ENCODE measurements at regions not wholly inside any gene's neighbourhood (a gene's known extent, or its start where the extent isn't known, plus 50 kb on each side); places are given as distances from the start of the nearest gene placed in this dataset.

DNA sequence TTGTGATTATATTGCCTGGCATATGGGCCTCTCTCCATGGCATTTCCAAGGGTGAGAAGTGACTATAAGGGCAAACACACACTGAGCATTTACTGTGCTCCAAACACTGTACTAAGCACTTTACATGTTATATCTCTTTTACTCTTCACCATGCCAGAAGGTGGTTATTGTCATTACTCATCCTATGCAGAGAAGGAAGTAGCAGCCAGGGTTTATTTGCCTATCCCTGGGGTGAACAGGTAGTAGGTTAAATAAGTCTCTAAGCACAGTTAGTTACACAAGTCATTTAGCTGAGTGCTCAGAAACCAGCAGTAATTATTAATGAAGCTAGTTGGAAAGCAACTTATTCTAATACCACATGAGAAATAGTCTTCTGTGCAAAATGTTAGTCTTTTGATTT lies 109.9 kb upstream of the SYNPR start:
- TF ChIP-seq, protein P1, sequence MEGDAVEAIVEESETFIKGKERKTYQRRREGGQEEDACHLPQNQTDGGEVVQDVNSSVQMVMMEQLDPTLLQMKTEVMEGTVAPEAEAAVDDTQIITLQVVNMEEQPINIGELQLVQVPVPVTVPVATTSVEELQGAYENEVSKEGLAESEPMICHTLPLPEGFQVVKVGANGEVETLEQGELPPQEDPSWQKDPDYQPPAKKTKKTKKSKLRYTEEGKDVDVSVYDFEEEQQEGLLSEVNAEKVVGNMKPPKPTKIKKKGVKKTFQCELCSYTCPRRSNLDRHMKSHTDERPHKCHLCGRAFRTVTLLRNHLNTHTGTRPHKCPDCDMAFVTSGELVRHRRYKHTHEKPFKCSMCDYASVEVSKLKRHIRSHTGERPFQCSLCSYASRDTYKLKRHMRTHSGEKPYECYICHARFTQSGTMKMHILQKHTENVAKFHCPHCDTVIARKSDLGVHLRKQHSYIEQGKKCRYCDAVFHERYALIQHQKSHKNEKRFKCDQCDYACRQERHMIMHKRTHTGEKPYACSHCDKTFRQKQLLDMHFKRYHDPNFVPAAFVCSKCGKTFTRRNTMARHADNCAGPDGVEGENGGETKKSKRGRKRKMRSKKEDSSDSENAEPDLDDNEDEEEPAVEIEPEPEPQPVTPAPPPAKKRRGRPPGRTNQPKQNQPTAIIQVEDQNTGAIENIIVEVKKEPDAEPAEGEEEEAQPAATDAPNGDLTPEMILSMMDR (IDR thresholded peaks at IDR 0.05): no peak
- intact Hi-C loops (cut with micrococcal nuclease): no loop called here
- H3K4me1 Mint-ChIP-seq: no peaks in the 10 kb centered on the region
- Histone ChIP-seq H4K20me1 (ENCODE audit: insufficient read depth, low read length) (no peaks in the 10 kb centered on the region), H3K4me2 (replicated peaks; ENCODE audit: extremely low read depth, low read length, poor library complexity, severe bottlenecking) (no peak overlapping the region), H3K27me3 (ENCODE audit: control insufficient read depth in 2 of 2, insufficient read depth in 2 of 2, low read length in 2 of 2) (no peaks in the 10 kb centered on the region), H3K9me3 (replicated peaks in 1 of 2; ENCODE audit: control insufficient read depth in 1 of 2, insufficient read depth in 1 of 2, low read length in 2 of 2) (peaks cover 0 to 8% of the 10 kb centered on the region in 2 donors), H3K79me2 (ENCODE audit: insufficient read depth, low read length) (no peaks in the 10 kb centered on the region), H3K27ac (ENCODE audit: low read depth in 1 of 2, low read length in 2 of 2) (no peak overlapping the region), H3K4me1 (ENCODE audit: control insufficient read depth in 1 of 2, insufficient read depth in 2 of 2, low read length in 2 of 2) (no peaks in the 10 kb centered on the region), H3K4me3 (replicated peaks in 1 of 3; ENCODE audit: low read depth in 2 of 3, low read length in 3 of 3) (no peak overlapping the region), H2AFZ (ENCODE audit: insufficient read depth, low read depth, low read length, poor library complexity, severe bottlenecking) (no peak overlapping the region), H3K9ac (ENCODE audit: insufficient read depth, low read length, poor library complexity, severe bottlenecking) (no peak overlapping the region), H3K36me3 (replicated peaks in 1 of 2; ENCODE audit: control insufficient read depth in 1 of 2, insufficient read depth in 2 of 2, low read length in 2 of 2) (no peaks in the 10 kb centered on the region)
- H3K9me3 Mint-ChIP-seq: peaks cover 0 to 3% (median 2%) of the 10 kb centered on the region in 7 donors
- H3K4me3 Mint-ChIP-seq: no peak overlapping the region
- no peak overlapping the region for H3K27ac Mint-ChIP-seq
- no peaks in the 10 kb centered on the region for H3K36me3 Mint-ChIP-seq
- DNase-seq: no peak
- no peaks in the 10 kb centered on the region for H3K27me3 Mint-ChIP-seq (ENCODE audit: low read depth in 3 of 3)

DNA sequence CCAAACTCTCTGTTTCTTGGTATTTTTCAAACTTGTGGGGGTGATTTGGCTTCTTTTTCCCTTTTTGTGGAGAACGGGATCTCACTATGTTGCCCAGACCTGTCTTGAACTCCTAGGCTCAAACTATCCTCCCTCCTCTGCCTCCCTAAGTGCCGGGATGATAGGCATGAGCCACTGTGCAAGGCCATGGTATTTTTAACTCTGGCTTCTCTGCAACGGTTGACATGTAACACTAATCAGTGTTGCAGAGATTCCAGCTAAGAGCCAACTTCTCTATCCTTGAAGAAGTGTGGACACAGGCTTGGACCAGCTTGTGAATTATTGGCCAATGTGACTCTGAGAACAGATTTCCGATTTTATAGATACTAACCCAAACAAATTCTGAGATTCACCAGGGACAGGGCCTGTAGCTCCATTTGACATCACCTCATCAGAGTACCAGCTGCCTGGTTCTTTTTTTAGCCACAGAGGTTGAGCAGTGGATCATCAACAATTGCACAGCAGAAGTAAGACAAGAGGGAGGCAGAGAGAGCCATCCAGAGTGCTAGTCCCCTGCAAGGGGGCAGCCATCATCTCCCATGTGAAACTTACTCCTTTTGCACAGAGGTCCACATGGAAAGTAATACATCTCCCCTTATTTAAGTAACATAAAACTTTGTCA lies 98.1 kb upstream of the SYNPR start:
- Histone ChIP-seq H3K4me3 (replicated peaks in 1 of 3; ENCODE audit: low read depth in 2 of 3, low read length in 3 of 3) (no peak overlapping the region), H3K4me2 (replicated peaks; ENCODE audit: extremely low read depth, low read length, poor library complexity, severe bottlenecking) (no peak overlapping the region), H3K79me2 (ENCODE audit: insufficient read depth, low read length) (no peaks in the 10 kb centered on the region), H3K9ac (ENCODE audit: insufficient read depth, low read length, poor library complexity, severe bottlenecking) (no peak overlapping the region), H4K20me1 (ENCODE audit: insufficient read depth, low read length) (no peaks in the 10 kb centered on the region), H3K36me3 (replicated peaks in 1 of 2; ENCODE audit: control insufficient read depth in 1 of 2, insufficient read depth in 2 of 2, low read length in 2 of 2) (no peaks in the 10 kb centered on the region), H3K27ac (ENCODE audit: low read depth in 1 of 2, low read length in 2 of 2) (no peak overlapping the region), H3K27me3 (ENCODE audit: control insufficient read depth in 2 of 2, insufficient read depth in 2 of 2, low read length in 2 of 2) (no peaks in the 10 kb centered on the region), H2AFZ (ENCODE audit: insufficient read depth, low read depth, low read length, poor library complexity, severe bottlenecking) (no peak overlapping the region), H3K9me3 (replicated peaks in 1 of 2; ENCODE audit: control insufficient read depth in 1 of 2, insufficient read depth in 1 of 2, low read length in 2 of 2) (no peaks in the 10 kb centered on the region), H3K4me1 (ENCODE audit: control insufficient read depth in 1 of 2, insufficient read depth in 2 of 2, low read length in 2 of 2) (no peaks in the 10 kb centered on the region)
- H3K9me3 Mint-ChIP-seq: peaks cover 0 to 4% (median 1%) of the 10 kb centered on the region in 7 donors
- intact Hi-C loops (cut with micrococcal nuclease): no loop called here
- peaks cover 0 to 2% (median 0%) of the 10 kb centered on the region in 3 donors for H3K27me3 Mint-ChIP-seq (ENCODE audit: low read depth in 3 of 3)
- TF ChIP-seq, protein P1 (IDR thresholded peaks at IDR 0.05): no peak
- H3K4me1 Mint-ChIP-seq: no peaks in the 10 kb centered on the region
- WGBS (ENCODE audit: insufficient coverage): 33% methylated on average over 2 of the region's 4 CpGs
- no peak overlapping the region for H3K27ac Mint-ChIP-seq
- H3K36me3 Mint-ChIP-seq: no peaks in the 10 kb centered on the region
- DNase-seq: no peak
- no peak overlapping the region for H3K4me3 Mint-ChIP-seq

Measured in CD14-positive monocyte (primary cell).